Endothelial cell (in vitro differentiated cells): ENCODE measurements at regions not wholly inside any gene's neighbourhood (a gene's known extent, or its start where the extent isn't known, plus 50 kb on each side); places are given as distances from the start of the nearest gene placed in this dataset.

Experiments used
- DNase-seq: peaks from one replicate; pipeline ENCODE4 v3.0.0; 2021; ENCODE audit warnings: low spot score
- H3K27ac Mint-ChIP-seq: one replicate; pipeline ENCODE4 v1.8.0; 2021; ENCODE audit warnings: mixed read lengths, inconsistent platforms; ENCODE audit not compliant: unreplicated experiment
- H3K27me3 Mint-ChIP-seq: one replicate; pipeline ENCODE4 v1.8.0; 2021; ENCODE audit warnings: mild to moderate bottlenecking, moderate library complexity, mixed read lengths, inconsistent platforms; ENCODE audit not compliant: unreplicated experiment
- H3K36me3 Mint-ChIP-seq: one replicate; pipeline ENCODE4 v1.8.0; 2021; ENCODE audit warnings: mild to moderate bottlenecking, low read depth, mixed read lengths, inconsistent platforms; ENCODE audit not compliant: unreplicated experiment
- H3K4me1 Mint-ChIP-seq: one replicate; pipeline ENCODE4 v1.8.0; 2021; ENCODE audit warnings: mild to moderate bottlenecking, mixed read lengths, inconsistent platforms; ENCODE audit not compliant: unreplicated experiment
- H3K4me3 Mint-ChIP-seq: one replicate; pipeline ENCODE4 v1.8.0; 2021; ENCODE audit warnings: mild to moderate bottlenecking, mixed read lengths, inconsistent platforms; ENCODE audit not compliant: unreplicated experiment
- H3K9me3 Mint-ChIP-seq: one replicate; pipeline ENCODE4 v1.8.0; 2021; ENCODE audit warnings: mixed read lengths, inconsistent platforms; ENCODE audit not compliant: unreplicated experiment
- CTCF ChIP-seq: fragments of 200-600 bp; sonication (generic); IDR thresholded peaks from one replicate; pipeline ENCODE4 v1.5.0; 2021; ENCODE audit warnings: antibody characterized with exemption; ENCODE audit not compliant: unreplicated experiment

GRCh38 chr13:34345258-34345965 is 527.5 kb downstream of the RFC3 start:
- no peak overlapping the region for H3K4me3 Mint-ChIP-seq
- H3K27ac Mint-ChIP-seq, result no peak overlapping the region
- no peaks in the 10 kb centered on the region for H3K9me3 Mint-ChIP-seq
- no peaks in the 10 kb centered on the region for H3K36me3 Mint-ChIP-seq
- no peak for DNase-seq
- no peak for TF ChIP-seq CTCF
- H3K4me1 Mint-ChIP-seq, result no peaks in the 10 kb centered on the region
- peaks cover under 1% of the 10 kb centered on the region for H3K27me3 Mint-ChIP-seq

DNA sequence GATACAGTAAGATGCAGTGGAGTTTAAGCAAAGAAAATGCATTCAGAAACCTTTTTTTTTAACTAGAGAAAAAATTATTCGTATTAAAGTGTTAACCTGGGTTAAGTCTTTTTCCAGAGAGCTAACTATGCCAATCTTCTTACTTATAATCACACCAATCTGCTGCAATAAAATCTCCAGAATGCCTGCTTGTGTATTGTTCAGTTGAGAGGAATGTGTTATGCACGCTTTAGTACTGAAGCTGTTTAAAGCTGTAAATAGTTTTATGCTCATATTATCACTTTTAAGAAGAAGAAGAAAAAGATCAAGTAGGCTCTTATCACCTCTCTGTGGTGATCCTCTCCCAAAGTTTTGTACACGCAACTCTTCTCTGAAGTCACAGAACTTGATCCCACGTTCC is 528.7 kb downstream of the RFC3 start:
- DNase-seq, result no peak
- no peaks in the 10 kb centered on the region for H3K4me1 Mint-ChIP-seq
- peaks cover 4% of the 10 kb centered on the region for H3K27me3 Mint-ChIP-seq
- no peak overlapping the region for H3K27ac Mint-ChIP-seq
- no peak for TF ChIP-seq CTCF
- H3K36me3 Mint-ChIP-seq, result no peaks in the 10 kb centered on the region
- no peaks in the 10 kb centered on the region for H3K9me3 Mint-ChIP-seq
- H3K4me3 Mint-ChIP-seq, result no peak overlapping the region

- Mint-ChIP-seq H3K4me3 (no peak overlapping the region), H3K9me3 (no peaks in the 10 kb centered on the region), H3K4me1 (no peaks in the 10 kb centered on the region), H3K27ac (no peak overlapping the region), H3K36me3 (no peaks in the 10 kb centered on the region), H3K27me3 (peaks cover 4% of the 10 kb centered on the region)
- no peak for TF ChIP-seq CTCF
- no peak for DNase-seq
Observed at GRCh38 chr13:34347784-34348573, 530.0 kb downstream of the RFC3 start.

- H3K4me3 Mint-ChIP-seq, result no peak overlapping the region
- DNase-seq, result no peak
- no peak overlapping the region for H3K27ac Mint-ChIP-seq
Observed at GRCh38 chr13:34349091-34349722, 531.3 kb downstream of the RFC3 start.

More at GRCh38 chr13:34349091-34349722, 531.3 kb downstream of the RFC3 start:
- no peak for TF ChIP-seq CTCF
- H3K36me3 Mint-ChIP-seq, result no peaks in the 10 kb centered on the region
- no peaks in the 10 kb centered on the region for H3K9me3 Mint-ChIP-seq
- no peaks in the 10 kb centered on the region for H3K4me1 Mint-ChIP-seq
- peaks cover 4% of the 10 kb centered on the region for H3K27me3 Mint-ChIP-seq
